Adrenal gland (tissue), 9 donors: ENCODE measurements at regions not wholly inside any gene's neighbourhood (a gene's known extent, or its start where the extent isn't known, plus 50 kb on each side); places are given as distances from the start of the nearest gene placed in this dataset.

Source experiments
- DNase-seq, 7 donors: peaks; one replicate each; pipeline ENCODE4 v3.0.0-alpha.2; 2019 to 2020
- H3K27ac ChIP-seq, 5 donors: fragments of 200-600 bp; sonication (generic) in 4 of 5; 1 replicate in 3 of 5; 2 replicates in 2 of 5; pipeline versions ENCODE4 v1.5.1 to v1.8.0; 2016 to 2020; ENCODE audit warnings: mild to moderate bottlenecking in 1 of 5
- H3K27me3 ChIP-seq: fragments of 200-600 bp; 2 replicates; pipeline ENCODE4 v1.8.0; 2021
- H3K36me3 ChIP-seq, 2 donors: fragments of 200-600 bp; replicated peaks in 1 of 2; 1 replicate in 1 of 2; 2 replicates in 1 of 2; pipeline versions ENCODE4 v1.5.1 to v1.8.0; 2018 to 2022
- H3K4me1 ChIP-seq, 2 donors: fragments of 200-600 bp; replicated peaks in 1 of 2; 1 replicate in 1 of 2; 2 replicates in 1 of 2; pipeline versions ENCODE4 v1.5.1 to v1.8.0; 2018 to 2021
- H3K4me3 ChIP-seq, 4 donors: fragments of 200-600 bp; sonication (generic) in 3 of 4; one replicate each; pipeline ENCODE4 v1.5.1; 2016 to 2018
- H3K9me3 ChIP-seq, 3 donors: fragments of 200-600 bp; sonication (generic) in 1 of 3; replicated peaks in 1 of 3; 1 replicate in 2 of 3; 2 replicates in 1 of 3; pipeline versions ENCODE4 v1.5.1 to v1.8.0; 2016 to 2021
- CTCF ChIP-seq, 6 experiments: fragments of 450-650 bp in 4 of 6; fragments of 200-600 bp in 2 of 6; sonication (generic) in 1 of 6; IDR thresholded peaks; 1 replicate in 5 of 6; 2 replicates in 1 of 6; pipeline versions ENCODE4 v1.5.1 to v1.8.0; 2016 to 2021; ENCODE audit warnings: antibody characterized with exemption in 6 of 6, mild to moderate bottlenecking in 2 of 6, moderate library complexity in 1 of 6
- POLR2A ChIP-seq, 2 donors: fragments of 450-650 bp; IDR thresholded peaks; one replicate each; pipeline ENCODE4 v1.6.1; 2017; ENCODE audit warnings: antibody characterized with exemption in 2 of 2, mild to moderate bottlenecking in 2 of 2, moderate library complexity in 1 of 2
- WGBS, 4 donors: extraction: QIAGEN DNeasy Blood & Tissue Kit in 2 of 4; methylation state at CpG; one replicate each; pipeline versions ENCODE4 v1.1.5 to v1.1.7; 2013 to 2017; 5-methylcytosine and 5-hydroxymethylcytosine counted together
- intact Hi-C, 2 donors: fragments of 100-400 bp; cut with DNase I; formaldehyde crosslinking; loops; one replicate each; pipeline versions ENCODE4 v1.14.1 to v1.15.0; 2022 to 2023
- donor health status: healthy with polysubstance abuse.
- donor health status: Bipolar disorder and iron deficiency.
- donor health status: DM: yes; HTN: yes; CAD: no.
- donor health status: DM: no; HTN: no; CAD: no.
- donor health status: DM: no; HTN: no; CAD: no.

DNA sequence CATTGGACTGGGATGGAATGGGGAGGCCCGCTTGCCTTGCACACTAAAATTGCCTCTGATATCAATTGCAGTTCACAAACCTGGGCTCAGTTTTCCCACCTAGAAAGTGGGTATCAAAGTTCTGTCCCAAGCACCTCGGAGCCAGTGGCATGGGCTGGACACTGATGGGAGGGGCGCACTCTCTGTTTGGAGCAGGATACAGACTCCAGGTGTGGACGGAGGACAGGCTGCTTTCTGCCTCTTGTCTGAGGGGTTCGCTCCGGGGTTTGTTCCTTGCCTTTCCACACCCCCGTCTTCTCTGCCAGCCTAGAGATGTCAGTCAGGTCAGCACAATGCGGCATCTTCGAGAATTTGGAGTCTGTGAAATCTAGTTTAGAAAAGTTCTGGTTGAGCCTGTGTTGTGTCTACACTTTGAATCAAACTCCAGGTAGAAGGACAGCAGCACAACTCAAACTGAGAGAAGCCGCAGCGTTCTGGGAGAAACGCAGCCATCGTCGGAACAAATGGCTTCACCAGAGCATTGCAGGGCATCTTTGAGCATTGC is 141.9 kb downstream of the TEX29 start:
- intact Hi-C loops, result no loop called here
- DNase-seq, result peak in 1 of 7 donors; percentile 24
- H3K27me3 ChIP-seq, result peaks cover 10% of the 10 kb centered on the region
- H3K4me3 ChIP-seq, result no peak overlapping the region
- H3K36me3 ChIP-seq, result no peaks in the 10 kb centered on the region
- WGBS, 4 donors, result 63 to 80% (median 71%) methylated on average over 14 of the region's 14 CpGs
- no peaks in the 10 kb centered on the region for H3K9me3 ChIP-seq
- H3K27ac ChIP-seq, result no peak overlapping the region
- TF ChIP-seq CTCF (IDR thresholded peaks at IDR 0.05), result no peak
- TF ChIP-seq POLR2A (IDR thresholded peaks at IDR 0.05), result no peak
- H3K4me1 ChIP-seq, result no peaks in the 10 kb centered on the region

DNA sequence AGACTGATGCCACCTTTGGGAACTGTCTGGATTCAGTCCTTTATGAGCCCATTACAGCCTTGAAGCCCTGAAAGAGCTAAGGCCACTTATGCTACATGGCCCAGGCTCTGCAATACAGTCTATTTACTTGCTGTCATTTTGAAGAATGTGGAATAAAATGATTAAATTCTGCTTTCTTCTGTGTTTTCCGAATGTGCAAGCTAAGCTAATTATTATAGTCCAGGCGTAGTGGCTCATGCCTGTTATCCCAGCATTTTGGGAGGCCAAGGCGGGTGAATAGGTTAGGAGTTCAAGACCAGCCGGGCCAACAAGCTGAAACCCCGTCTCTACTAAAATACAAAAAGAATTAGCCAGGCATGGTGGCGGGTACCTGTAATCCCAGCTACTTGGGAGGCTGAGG is 142.5 kb downstream of the TEX29 start:
- Histone ChIP-seq H3K27me3 (peaks cover 7% of the 10 kb centered on the region), H3K27ac (no peak overlapping the region), H3K36me3 (no peaks in the 10 kb centered on the region), H3K4me3 (no peak overlapping the region), H3K4me1 (no peaks in the 10 kb centered on the region), H3K9me3 (no peaks in the 10 kb centered on the region)
- WGBS, 4 donors, result 64 to 85% (median 73%) methylated on average over 6 of the region's 6 CpGs
- intact Hi-C loops, result no loop called here
- no peak for TF ChIP-seq POLR2A (IDR thresholded peaks at IDR 0.05)
- no peak for DNase-seq

DNA sequence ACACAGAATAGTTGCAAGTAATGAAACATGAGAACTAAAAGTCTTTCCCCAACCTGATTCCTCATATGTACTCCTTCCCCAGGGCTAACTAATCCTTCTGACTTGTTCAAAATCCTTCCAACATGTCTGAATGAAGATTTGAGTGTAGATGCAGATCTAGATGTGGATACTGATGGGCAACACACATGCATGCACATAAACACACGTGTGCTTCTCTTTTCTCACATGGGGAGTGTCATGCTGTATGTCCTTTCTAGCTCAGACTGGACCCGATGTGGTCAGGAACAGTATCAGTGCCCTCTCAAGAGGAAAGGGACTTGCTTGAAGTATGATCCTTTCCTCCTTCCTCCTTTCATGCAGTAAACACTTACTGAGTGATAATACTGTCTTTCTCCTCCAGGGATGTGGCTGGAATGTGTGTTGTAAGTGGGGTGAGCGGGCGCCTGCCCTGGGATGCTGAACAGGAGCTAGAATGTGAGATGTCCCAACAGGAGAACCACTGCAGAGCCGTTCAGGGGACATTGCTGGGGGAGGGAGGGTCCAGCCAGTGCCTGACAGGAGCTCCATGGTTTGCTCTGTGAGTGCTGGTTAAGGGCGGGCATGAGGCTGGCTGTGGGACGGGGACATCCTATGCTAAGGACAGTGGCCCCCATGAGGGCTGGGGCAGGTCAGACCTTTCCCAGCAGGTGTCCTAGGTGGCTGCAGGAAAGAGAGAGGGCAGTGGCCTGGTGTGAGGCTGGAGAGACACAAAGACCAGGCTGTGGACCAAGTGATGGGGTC is 146.9 kb downstream of the TEX29 start:
- TF ChIP-seq POLR2A (IDR thresholded peaks at IDR 0.05) (no peak), CTCF (IDR thresholded peaks at IDR 0.05) (no peak)
- peaks cover 6% of the 10 kb centered on the region for H3K27me3 ChIP-seq
- no peaks in the 10 kb centered on the region for H3K9me3 ChIP-seq
- H3K4me3 ChIP-seq, result no peak overlapping the region
- 73 to 81% (median 76%) methylated on average over 7 of the region's 7 CpGs for WGBS, 4 donors
- H3K36me3 ChIP-seq, result no peaks in the 10 kb centered on the region
- DNase-seq, result peak in 1 of 7 donors; percentile 31
- H3K27ac ChIP-seq, result no peak overlapping the region
- intact Hi-C loops, result no loop called here
- no peaks in the 10 kb centered on the region for H3K4me1 ChIP-seq

GRCh38 chr13:111468037-111468959 is 147.9 kb downstream of the TEX29 start:
- intact Hi-C loops, result no loop called here
- no peaks in the 10 kb centered on the region for H3K36me3 ChIP-seq

More at GRCh38 chr13:111468037-111468959, 147.9 kb downstream of the TEX29 start:
- no peaks in the 10 kb centered on the region for H3K9me3 ChIP-seq
- H3K4me3 ChIP-seq, result no peak overlapping the region
- peaks cover 6% of the 10 kb centered on the region for H3K27me3 ChIP-seq
- no peak overlapping the region for H3K27ac ChIP-seq
- DNase-seq, result peak in 1 of 7 donors; percentile 20
- TF ChIP-seq POLR2A (IDR thresholded peaks at IDR 0.05) (no peak), CTCF (IDR thresholded peaks at IDR 0.05) (no peak)
- WGBS, 4 donors, result 83 to 89% (median 86%) methylated on average over 19 to 23 of the region's 23 CpGs
- no peaks in the 10 kb centered on the region for H3K4me1 ChIP-seq
